NT2/D1 (cell line): ENCODE measurements at regions not wholly inside any gene's neighbourhood (a gene's known extent, or its start where the extent isn't known, plus 50 kb on each side); places are given as distances from the start of the nearest gene placed in this dataset.

Experiments
- SUZ12 ChIP-seq: IDR thresholded peaks from 2 replicates; pipeline ENCODE4 v1.6.1; 2011; ENCODE audit not compliant: insufficient read length, insufficient read depth; ENCODE audit errors: extremely low read depth
- YY1 ChIP-seq: IDR thresholded peaks from 2 replicates; pipeline ENCODE4 v1.6.1; 2011; ENCODE audit not compliant: insufficient read length, insufficient read depth

DNA sequence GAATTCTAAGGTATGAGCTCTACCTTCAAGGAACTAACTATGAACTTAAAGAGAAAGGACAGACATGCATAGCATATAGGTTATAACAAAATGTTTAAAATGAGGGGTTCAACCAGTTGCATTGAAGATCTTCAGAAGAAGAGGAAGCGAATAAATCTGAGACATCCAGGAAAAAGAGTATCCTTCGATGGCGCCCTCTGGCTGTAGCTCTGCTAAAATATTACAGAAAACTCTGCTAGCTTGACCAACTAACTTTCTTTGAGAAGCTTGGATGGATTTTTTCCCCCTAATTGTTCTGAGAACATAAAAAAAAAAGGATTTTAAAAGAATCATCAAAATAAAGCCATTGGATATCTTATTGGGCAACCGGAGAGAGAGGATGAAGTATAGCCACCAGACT, 659.9 kb upstream of the SOX9 start:
- TF ChIP-seq SUZ12, result no peak
- TF ChIP-seq YY1, result no peak
